ENCODE measurements at regions not wholly inside any gene's neighbourhood (a gene's known extent, or its start where the extent isn't known, plus 50 kb on each side); places are given as distances from the start of the nearest gene placed in this dataset.
A peak's percentile ranks its signal among the peaks of the same experiment; 100 is the strongest.
"Not testable (repeated sequence)": the region's sequence is repeated elsewhere in the genome, so short reads cannot be mapped to it uniquely, and the experiment has no call there.

DNA sequence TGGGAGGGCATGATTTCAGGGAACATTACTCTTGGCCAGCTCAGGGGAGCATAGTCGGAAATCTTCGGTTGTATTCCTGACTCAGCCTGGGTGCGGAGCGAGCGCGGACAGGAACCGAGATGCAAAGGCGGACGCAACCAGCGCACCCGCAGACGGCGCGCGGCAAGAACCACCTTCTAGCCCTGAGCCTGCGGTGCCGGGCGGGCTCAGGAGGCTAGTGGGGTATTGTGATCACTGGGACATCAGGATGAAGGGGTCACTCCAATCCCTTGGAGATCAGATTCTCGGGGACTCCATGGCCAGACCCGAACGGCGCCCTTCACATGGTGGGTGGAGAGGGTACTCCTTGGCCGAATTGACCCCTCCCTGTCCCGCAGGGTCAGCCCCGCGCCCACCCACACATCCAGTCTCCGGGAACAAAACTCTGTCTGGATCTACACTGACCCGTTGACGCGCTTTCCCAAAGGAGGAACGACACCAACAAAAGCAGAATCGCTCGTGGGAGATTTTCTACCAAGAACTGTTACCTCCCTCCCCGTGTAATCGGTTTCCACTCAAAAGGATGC is 730.5 kb downstream of the ZWINT start:
- Mint-ChIP-seq H3K4me1 (peaks cover 12% of the 10 kb centered on the region), H3K27me3 (peaks cover 48% of the 10 kb centered on the region), H3K4me3 (peak overlapping the region; percentile 55), H3K27ac (no peak overlapping the region), H3K9me3 (no peaks in the 10 kb centered on the region), H3K36me3 (no peaks in the 10 kb centered on the region)
- ATAC-seq: no peak

DNA sequence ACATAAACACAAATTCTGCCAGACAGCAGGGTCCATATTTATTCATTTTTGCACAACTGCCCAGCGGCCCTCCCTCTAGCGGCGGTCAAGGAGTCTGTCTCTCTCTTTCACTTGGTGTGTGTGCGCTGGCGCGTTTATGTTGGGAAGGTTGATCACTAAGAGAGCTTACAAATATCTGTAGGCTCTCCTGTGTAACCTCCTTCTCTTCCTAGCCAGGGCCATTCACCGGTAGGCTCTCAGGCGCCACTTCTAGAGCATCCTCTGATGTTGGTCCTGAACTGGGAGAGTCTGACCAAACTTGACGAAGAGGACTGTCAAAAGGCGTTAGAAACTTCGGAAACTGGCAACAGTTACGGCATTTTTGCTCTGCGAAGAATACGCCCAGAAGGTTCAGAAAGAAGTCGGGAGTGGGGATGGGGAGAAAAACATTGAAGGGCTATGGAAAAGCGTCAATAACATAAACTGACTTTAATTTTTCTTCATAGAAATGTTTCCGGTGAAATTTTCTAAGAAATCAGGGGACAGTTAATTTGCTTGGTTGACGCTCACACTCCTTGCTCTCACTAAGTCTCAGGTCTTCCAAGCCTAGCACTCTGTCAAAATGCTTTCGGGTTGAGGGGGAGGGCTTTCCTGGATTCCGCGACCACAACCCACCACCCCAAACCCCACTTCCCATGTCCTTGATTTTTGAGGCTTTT is 731.1 kb downstream of the ZWINT start:
- Mint-ChIP-seq H3K4me1 (peaks cover 12% of the 10 kb centered on the region), H3K27me3 (peaks cover 48% of the 10 kb centered on the region), H3K36me3 (no peaks in the 10 kb centered on the region), H3K27ac (no peak overlapping the region), H3K9me3 (no peaks in the 10 kb centered on the region), H3K4me3 (peak overlapping the region; percentile 15)
- no peak for ATAC-seq

DNA sequence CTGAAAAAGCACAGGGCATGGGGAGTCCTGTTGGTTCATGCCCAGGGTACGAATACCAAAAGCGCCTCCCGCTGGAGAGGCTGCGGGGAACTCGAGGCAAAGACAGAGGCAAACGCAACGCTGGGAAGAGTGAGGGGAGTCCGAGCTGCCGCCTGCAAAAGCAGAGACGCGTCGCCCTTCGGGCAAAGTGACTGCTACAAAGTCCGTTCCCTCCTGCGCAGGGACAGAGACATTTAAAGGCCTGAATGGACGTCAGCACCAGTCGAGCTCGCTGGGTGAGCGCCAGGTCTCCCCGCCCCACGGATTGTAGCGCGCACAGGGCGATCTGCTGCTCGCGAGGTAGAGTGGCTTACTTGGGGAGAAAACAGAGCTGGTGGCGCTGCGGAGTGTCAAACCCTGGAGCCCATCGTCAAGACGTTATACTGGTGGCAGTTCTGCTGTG is 732.8 kb downstream of the ZWINT start:
- Mint-ChIP-seq H3K9me3 (no peaks in the 10 kb centered on the region), H3K4me3 (no peak overlapping the region), H3K4me1 (peaks cover 12% of the 10 kb centered on the region), H3K36me3 (no peaks in the 10 kb centered on the region), H3K27me3 (peaks cover 43% of the 10 kb centered on the region), H3K27ac (no peak overlapping the region)
- ATAC-seq: no peak

DNA sequence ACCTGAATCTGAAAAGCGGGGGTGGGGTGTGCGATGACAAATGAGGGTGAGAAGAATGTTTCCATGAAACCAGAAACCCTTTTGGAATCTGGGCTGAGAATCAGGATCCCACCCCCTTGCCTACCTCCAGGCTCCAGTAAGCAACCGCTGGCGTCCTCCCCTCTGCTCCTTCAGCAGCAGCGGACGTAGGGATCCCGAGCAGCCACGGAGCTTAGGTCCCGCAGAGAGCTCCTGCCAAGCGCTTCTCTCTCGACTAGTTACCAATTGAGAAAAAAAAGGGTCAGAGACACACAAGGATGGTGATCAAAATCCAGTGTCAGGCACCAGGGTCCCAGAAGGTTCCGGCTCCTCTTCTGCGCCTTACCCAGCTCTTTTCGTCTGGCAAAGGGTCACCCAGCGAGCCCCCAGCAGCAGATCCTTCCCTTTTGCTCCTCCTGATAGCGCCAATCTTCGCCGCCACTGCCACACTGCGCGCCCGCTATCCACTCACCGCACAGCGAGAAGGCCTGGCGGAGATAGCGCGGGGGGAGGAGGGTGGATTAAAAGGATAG is 733.5 kb downstream of the ZWINT start:
- Mint-ChIP-seq H3K9me3 (no peaks in the 10 kb centered on the region), H3K36me3 (no peaks in the 10 kb centered on the region), H3K27me3 (peaks cover 36% of the 10 kb centered on the region), H3K4me3 (no peak overlapping the region), H3K4me1 (peaks cover 12% of the 10 kb centered on the region), H3K27ac (no peak overlapping the region)
- ATAC-seq: peak; percentile 22

DNA sequence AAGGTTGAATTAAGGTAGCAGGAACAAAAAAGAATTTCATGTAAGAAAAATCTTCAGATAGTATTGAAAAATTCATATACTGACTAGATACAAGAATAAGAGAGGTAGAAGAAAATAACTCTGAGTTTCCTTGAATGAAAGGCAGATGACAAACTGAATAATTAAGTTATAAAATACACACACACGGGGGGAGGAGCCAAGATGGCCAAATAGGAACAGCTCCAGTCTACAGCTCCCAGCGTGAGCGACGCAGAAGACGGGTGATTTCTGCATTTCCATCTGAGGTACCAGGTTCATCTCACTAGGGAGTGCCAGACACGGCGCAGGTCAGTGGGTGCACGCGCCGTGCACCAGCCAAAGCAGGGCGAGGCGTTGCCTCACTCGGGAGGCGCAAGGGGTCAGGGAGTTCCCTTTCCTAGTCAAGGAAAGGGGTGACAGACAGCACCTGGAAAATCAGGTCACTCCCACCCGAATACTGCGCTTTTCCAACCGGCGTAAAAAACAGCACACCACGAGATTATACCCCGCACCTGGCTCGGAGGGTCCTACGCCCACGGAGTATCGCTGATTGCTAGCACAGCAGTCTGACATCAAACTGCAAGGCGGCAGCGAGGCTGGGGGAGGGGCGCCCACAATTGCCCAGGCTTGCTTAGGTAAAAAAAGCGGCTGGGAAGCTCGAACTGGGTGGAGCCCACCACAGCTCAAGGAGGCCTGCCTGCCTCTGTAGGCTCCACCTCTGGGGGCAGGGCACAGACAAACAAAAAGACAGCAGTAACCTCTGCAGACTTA is 759.2 kb downstream of the ZWINT start:
- H3K4me3 Mint-ChIP-seq, H3K27ac Mint-ChIP-seq, H3K9me3 Mint-ChIP-seq, H3K27me3 Mint-ChIP-seq, H3K36me3 Mint-ChIP-seq, H3K4me1 Mint-ChIP-seq, ATAC-seq: not testable (repeated sequence)

DNA sequence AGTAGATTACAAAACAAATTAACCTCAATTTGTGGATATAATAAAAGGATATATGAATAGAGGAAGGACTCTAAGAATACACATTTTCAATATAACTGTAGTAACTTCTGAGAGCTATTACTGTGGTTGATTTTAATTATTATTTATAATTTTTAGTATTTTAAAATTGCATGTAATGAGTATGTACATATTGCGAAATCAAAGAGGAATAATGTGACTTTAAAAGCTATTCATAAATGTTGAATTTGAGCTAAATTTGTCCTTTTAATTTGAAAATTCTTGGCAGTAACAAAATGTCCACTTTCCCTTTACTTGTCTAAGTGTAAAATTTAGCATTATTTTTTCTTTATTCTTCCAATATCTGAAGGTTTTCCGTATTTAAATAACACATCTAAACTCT is 750.6 kb upstream of the PCDH15 start:
- H3K27ac Mint-ChIP-seq: no peak overlapping the region
- H3K36me3 Mint-ChIP-seq: no peaks in the 10 kb centered on the region
- no peaks in the 10 kb centered on the region for H3K27me3 Mint-ChIP-seq
- H3K4me1 Mint-ChIP-seq: no peaks in the 10 kb centered on the region
- H3K9me3 Mint-ChIP-seq: no peaks in the 10 kb centered on the region
- no peak overlapping the region for H3K4me3 Mint-ChIP-seq
- no peak for ATAC-seq

DNA sequence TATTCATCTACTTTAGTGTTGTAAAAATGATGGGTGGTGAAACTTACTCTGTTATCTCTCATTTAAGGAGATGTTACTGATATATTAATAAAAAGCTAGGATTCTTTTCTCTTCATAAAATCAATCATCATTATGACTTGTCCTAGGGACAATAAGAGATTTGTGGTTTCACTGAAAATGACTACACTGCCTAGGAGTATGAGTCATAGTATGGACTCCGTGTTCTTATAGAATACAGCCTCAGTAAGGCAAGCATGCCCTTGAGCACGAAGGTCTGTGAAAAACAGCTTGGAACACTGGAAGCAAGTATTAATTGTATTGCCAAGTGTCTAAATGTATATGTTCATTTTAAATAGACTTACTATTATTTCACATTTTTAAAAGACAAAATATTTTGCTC is 749.2 kb upstream of the PCDH15 start:
- no peak for ATAC-seq
- Mint-ChIP-seq H3K4me1 (no peaks in the 10 kb centered on the region), H3K27ac (no peak overlapping the region), H3K4me3 (no peak overlapping the region), H3K36me3 (no peaks in the 10 kb centered on the region), H3K9me3 (no peaks in the 10 kb centered on the region), H3K27me3 (no peaks in the 10 kb centered on the region)

DNA sequence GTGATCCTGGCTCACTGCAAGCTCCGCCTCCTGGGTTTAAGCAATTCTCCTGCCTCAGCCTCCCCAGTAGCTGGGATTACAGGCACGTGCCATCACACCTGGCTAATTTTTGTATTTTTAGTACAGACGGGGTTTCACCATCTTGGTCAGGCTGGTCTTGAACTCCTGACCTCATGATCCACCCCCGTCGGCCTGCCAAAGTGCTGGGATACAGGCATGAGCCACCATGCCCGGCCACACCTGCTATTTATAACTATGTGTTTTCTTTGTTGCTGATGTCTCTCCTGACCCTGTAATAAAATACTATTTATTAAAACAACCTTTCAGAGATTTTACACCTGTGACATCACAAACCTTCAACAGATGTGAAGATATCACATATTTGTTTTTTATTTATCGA is 736.5 kb upstream of the PCDH15 start:
- not testable (repeated sequence) for H3K4me3 Mint-ChIP-seq, H3K27ac Mint-ChIP-seq, H3K27me3 Mint-ChIP-seq, H3K36me3 Mint-ChIP-seq, H3K4me1 Mint-ChIP-seq, ATAC-seq, H3K9me3 Mint-ChIP-seq

DNA sequence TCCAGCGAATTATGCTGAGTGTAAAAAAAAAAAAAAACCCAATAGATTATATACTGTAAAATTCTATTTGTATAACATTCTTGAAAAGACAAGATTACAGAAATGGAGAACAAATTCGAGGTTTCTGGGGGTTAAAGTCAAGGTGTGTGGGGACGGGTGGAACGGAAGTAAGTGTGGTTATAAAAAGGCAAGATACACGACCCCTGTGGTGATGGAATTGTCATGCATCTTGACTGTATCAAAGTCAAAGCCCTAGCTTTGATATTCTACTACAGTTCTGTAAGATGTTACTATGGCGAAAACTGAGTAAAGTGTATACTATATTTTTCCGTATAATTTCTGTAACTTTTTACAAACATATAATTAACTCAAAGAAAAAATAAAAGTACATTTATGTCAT is 718.2 kb upstream of the PCDH15 start:
- no peak for ATAC-seq
- Mint-ChIP-seq H3K4me1 (no peaks in the 10 kb centered on the region), H3K9me3 (peaks cover 5% of the 10 kb centered on the region), H3K27me3 (no peaks in the 10 kb centered on the region), H3K27ac (no peak overlapping the region), H3K4me3 (no peak overlapping the region), H3K36me3 (no peaks in the 10 kb centered on the region)

DNA sequence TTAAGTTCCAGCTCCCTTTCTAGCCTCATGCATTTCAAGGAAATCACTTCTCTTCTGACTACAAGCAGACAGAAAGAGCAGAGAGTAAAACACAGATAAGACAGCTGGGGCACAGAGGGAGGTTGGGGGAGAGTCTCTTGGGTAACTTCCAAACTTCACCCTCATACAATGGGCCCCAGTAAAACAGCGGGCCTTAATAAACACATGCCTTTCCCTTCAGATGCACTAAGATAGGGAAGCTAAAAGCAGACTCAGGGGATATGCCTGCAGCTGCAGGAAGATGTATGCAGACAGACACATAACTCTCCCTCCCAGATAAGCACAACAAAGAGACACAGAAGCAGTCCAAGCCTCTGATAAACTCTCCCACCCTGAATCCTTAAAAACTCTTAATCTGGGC is 717.4 kb upstream of the PCDH15 start:
- H3K4me3 Mint-ChIP-seq, H3K9me3 Mint-ChIP-seq, H3K4me1 Mint-ChIP-seq, H3K36me3 Mint-ChIP-seq, ATAC-seq, H3K27me3 Mint-ChIP-seq, H3K27ac Mint-ChIP-seq: not testable (repeated sequence)

DNA sequence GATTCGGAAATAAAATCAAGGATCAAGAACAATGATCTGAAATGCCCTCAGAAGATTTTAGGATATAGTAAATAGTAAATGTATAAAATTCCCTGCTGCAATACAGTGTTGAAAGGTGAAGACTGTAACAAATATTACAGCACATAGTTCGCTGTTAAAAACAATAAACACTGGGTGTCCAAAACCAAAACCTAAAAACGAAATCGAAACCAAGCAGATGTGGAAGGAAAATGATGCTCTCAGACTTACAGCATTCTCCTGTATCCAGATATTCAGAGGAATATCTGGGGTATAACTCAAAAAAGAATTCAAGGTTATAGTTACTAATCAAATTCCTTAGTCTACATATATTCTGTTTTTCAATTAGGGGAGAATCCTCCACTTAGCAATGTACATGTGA is 708.1 kb upstream of the PCDH15 start:
- Mint-ChIP-seq H3K9me3 (no peaks in the 10 kb centered on the region), H3K27ac (no peak overlapping the region), H3K4me3 (no peak overlapping the region), H3K36me3 (no peaks in the 10 kb centered on the region), H3K4me1 (no peaks in the 10 kb centered on the region), H3K27me3 (no peaks in the 10 kb centered on the region)
- ATAC-seq: no peak

DNA sequence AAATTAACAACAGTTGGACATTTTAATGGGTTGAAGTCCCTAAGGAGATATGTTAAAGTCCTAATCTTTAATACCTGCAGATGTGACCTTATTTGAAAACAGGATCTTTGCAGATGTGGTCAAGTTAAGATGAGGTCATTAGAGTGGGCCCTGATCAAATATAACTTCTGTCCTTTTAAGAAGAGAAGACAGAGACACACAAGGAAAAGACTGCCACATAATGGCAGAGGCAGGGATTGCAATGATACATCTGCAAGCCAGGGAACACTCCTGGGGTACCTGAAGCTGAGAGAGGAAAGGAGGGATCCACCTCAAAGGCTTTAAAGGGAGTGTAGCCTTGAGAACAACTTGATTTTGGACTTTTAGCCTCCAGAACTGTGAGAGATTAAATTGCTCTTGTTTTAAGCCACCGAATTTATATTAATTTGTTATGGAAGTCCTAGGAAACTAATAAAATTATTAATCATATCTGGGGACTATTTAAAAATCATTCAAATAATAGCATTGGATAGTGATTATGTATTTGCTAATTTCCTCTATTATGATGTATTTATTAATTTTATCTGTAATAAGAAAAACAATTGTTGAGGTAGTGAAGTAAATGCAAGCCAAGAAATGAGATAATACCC is 700.0 kb upstream of the PCDH15 start:
- H3K4me3 Mint-ChIP-seq: no peak overlapping the region
- ATAC-seq: no peak
- H3K27me3 Mint-ChIP-seq: no peaks in the 10 kb centered on the region

DNA sequence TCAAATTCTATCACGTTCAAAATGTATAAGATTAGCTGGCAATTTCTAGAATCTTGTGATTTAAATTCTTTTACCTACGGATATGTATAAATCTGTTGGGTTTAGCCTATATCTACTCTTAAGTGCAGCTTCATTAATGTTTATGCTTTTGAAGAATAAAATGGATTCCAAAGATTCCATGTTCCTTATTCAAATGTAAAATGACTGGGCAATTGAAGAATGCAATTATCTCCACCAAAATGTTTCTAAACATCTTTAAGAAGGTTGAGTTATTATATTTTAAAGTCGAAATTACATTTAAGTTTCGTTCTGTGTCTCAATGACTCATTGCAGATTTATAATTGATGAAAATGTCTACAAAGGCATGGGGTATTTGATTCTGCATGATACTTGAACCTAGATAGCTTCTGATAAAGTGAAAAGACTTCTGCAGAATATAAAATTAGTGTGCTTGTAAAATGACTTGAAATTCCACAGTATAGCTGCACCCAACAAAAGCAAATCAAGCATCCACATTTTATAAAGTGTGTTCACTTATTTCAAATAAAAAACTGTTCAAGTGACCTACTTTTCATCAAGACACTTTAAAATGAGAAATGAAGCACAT is 697.0 kb upstream of the PCDH15 start:
- H3K27me3 Mint-ChIP-seq: no peaks in the 10 kb centered on the region
- H3K4me3 Mint-ChIP-seq: no peak overlapping the region
- peaks cover 3% of the 10 kb centered on the region for H3K9me3 Mint-ChIP-seq
- no peaks in the 10 kb centered on the region for H3K4me1 Mint-ChIP-seq
- ATAC-seq: no peak
- no peaks in the 10 kb centered on the region for H3K36me3 Mint-ChIP-seq
- H3K27ac Mint-ChIP-seq: no peak overlapping the region

More for the DNA sequence above, 700.0 kb upstream of the PCDH15 start:
- H3K9me3 Mint-ChIP-seq: no peaks in the 10 kb centered on the region
- H3K36me3 Mint-ChIP-seq: no peaks in the 10 kb centered on the region
- H3K4me1 Mint-ChIP-seq: no peaks in the 10 kb centered on the region
- H3K27ac Mint-ChIP-seq: no peak overlapping the region

DNA sequence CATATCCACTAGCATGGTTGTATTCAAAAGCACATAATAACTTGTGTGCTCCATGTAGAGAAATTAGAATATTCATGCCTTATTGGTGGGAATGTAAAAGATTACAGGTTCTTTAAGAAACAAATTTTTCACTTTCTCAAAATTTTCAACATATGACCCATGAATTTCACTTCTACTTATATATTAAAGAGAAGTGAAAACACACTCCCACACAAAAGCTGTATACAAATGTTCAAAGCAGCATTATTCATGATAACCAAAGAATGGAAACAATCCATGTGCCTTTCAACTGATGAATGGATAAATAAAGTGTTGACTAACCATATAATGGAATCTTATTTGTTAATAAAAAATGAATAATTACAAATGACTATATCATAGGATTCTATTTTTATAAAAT is 694.5 kb upstream of the PCDH15 start:
- Mint-ChIP-seq H3K4me3 (no peak overlapping the region), H3K4me1 (no peaks in the 10 kb centered on the region), H3K9me3 (peaks cover 12% of the 10 kb centered on the region), H3K27me3 (no peaks in the 10 kb centered on the region), H3K36me3 (no peaks in the 10 kb centered on the region), H3K27ac (no peak overlapping the region)
- no peak for ATAC-seq

DNA sequence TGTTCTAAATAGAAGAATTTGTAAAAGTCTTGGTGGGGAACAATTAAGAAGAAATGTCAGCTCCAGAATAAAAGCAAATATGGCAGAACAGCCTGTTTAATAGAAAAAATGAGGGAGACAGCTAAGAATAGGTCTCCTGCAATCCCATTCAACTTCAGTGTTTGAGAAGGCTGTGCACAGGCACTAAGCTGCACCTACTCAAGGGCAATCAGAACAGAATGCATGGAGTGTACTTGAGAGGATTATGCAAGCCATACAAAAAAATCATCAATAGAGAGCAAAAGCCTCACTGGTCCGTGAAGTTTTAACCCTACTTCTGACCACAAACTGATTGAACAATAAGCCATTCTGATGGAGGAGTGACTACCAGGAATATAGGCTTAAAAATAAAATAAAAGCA is 690.7 kb upstream of the PCDH15 start:
- no peaks in the 10 kb centered on the region for H3K27me3 Mint-ChIP-seq
- peaks cover 12% of the 10 kb centered on the region for H3K9me3 Mint-ChIP-seq
- no peak overlapping the region for H3K4me3 Mint-ChIP-seq
- H3K4me1 Mint-ChIP-seq: no peaks in the 10 kb centered on the region
- no peaks in the 10 kb centered on the region for H3K36me3 Mint-ChIP-seq
- no peak overlapping the region for H3K27ac Mint-ChIP-seq
- no peak for ATAC-seq
